ENCODE measurements at regions not wholly inside any gene's neighbourhood (a gene's known extent, or its start where the extent isn't known, plus 50 kb on each side); places are given as distances from the start of the nearest gene placed in this dataset.
"Not testable (repeated sequence)": the region's sequence is repeated elsewhere in the genome, so short reads cannot be mapped to it uniquely, and the experiment has no call there.

DNA sequence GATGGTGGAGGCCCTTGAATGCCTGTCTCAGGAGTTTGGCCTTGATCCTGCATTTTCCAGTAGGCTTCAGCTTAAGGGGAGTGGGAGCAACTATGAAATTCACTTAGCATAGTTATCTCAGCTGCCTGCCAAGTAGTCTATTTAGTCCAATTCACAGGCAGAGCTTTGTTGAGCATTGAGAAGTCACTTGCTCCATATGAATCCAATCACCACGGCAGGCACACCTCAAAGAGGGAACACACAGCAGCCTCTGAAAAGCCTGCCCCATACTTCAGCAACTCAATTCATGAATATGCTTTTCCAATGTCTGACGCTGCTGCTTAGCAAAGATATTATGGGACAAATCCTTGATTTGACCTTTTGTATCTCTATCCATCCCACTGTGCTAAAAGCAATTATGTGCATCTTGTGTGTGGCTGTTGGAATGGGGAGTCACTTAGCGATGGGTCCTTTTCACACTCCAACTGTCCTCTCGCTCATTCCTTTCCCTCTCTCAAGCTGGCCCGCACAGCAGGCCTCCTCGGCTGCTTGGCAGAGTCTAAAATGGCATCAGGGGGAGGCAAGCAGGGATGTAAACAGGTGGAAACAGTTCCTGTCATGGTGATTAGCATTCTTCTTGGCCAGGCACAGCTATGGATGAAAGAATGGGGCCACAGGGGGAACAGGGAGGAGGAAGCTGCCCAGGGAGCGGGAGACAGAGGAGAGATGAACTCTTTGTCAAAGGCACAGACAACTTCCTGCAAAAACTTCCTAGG is 56.0 kb upstream of the LRPPRC start:
- in situ Hi-C loops (cut with HindIII; ENCODE audit: low pct_unique_long_range_greater_than_20kb, low sequenced_read_pairs), result no loop called here
- no peak for DNase-seq (ENCODE audit: low read depth)

DNA sequence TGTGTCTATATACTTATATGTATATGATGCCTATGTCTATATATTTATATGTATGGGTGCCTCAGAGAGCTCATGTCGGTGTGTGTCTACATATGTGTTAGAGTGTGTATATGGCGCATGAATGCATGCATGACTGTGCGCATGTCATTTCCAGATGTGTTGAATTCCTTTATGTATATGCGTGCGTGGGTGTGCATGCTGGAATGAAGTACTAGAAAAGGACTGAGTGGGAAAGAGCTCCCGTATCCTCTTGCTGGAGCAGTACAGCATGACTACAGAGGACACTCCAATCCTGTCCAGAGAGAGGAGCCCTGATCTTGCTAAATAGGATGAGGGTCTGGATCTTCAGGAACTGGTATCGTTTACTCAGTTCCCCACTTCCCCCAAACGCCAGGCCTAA is 56.8 kb upstream of the LRPPRC start:
- in situ Hi-C loops (cut with HindIII; ENCODE audit: low pct_unique_long_range_greater_than_20kb, low sequenced_read_pairs), result no loop called here
- no peak for DNase-seq (ENCODE audit: low read depth)

DNA sequence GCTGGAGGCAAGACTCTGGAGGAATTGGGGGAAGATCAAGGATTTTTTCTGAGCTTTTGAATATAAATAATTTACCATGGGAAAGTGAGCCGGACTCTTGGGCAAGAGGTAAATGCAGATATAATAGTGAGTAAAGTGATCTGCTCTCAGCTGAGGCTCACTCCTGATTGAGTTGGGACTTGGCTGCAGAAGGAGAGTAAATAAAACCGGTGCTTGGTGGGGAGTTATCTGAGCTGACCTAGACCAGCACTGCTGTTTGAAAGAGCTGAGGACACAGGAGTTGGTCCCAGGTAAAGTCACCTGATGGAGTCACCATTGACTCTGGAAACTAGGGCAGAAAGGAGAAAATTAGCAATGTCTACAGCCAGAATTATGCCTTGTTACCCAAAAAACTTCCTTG is 57.3 kb upstream of the LRPPRC start:
- in situ Hi-C loops (cut with HindIII; ENCODE audit: low pct_unique_long_range_greater_than_20kb, low sequenced_read_pairs), result no loop called here
- DNase-seq (ENCODE audit: low read depth), result no peak

DNA sequence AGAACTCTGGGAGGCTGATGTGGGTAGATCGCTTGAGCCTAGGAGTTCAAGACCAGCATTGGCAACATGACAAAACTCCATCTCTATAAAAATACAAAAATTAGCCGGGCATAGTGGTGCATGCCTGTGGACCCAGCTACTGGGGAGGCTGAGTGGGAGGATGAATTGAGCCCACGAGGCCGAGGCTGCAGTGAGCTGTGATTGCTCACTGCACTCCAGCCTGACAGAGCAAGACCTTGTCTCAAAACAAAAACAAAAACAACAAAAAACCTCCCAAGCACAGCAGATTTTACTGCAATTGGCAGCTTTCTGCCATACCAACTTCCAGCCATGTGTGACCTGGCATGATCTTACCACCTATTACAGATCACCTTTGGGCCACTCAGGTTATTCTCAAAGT is 57.7 kb upstream of the LRPPRC start:
- in situ Hi-C loops (cut with HindIII; ENCODE audit: low pct_unique_long_range_greater_than_20kb, low sequenced_read_pairs), result no loop called here

GRCh38 chr2:44055229-44055628 is 59.4 kb upstream of the LRPPRC start:
- in situ Hi-C loops (cut with HindIII; ENCODE audit: low pct_unique_long_range_greater_than_20kb, low sequenced_read_pairs), result no loop called here
- no peak for DNase-seq (ENCODE audit: low read depth)

More for the DNA sequence above, 57.7 kb upstream of the LRPPRC start:
- DNase-seq (ENCODE audit: low read depth), result no peak

DNA sequence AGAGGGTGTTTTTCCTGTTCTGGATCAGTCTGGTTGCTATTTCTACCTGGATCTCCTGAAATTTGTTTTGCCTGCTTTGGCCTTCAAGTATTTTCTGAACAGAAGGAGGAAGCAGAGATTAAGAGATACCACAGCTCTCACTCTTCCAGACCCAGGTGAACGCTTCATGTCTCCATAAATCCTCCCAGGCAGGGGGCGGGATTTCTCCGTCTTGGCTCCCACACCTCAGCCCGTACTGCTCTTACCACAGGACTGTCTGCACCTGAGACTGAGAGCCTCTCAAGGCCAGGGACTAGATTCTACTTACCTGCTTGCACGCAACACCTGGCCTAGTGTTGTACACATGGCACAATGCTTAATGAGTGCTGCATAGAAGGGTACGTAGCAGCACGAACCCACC is 59.9 kb upstream of the LRPPRC start:
- in situ Hi-C loops (cut with HindIII; ENCODE audit: low pct_unique_long_range_greater_than_20kb, low sequenced_read_pairs), result no loop called here
- no peak for DNase-seq (ENCODE audit: low read depth)

GRCh38 chr2:44056947-44057346 is 61.2 kb upstream of the LRPPRC start:
- DNase-seq (ENCODE audit: low read depth), result no peak
- in situ Hi-C loops (cut with HindIII; ENCODE audit: low pct_unique_long_range_greater_than_20kb, low sequenced_read_pairs), result no loop called here

- in situ Hi-C loops (cut with HindIII; ENCODE audit: low pct_unique_long_range_greater_than_20kb, low sequenced_read_pairs), result not testable (repeated sequence)
Measured at GRCh38 chr2:44060286-44060685, 64.5 kb upstream of the LRPPRC start.

DNA sequence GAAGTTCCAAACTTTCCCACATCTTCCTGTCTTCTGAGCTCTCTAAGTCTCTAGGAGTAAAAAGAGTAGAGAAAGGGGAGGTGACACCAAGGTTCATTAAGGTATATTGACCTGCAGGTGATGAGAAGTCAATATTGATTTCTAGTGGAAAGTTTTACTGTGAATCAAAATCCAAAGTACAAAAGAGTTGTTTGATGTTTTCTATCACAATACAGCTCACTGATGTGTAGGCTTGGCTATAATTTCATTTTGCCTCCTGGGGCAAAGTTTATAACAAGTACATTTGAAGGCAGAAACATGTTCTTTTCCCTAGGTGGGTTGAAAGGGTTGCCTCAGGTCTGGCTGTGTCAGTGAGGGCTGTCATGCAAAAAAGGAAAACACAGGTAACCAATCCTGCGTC is 65.2 kb upstream of the LRPPRC start:
- in situ Hi-C loops (cut with HindIII; ENCODE audit: low pct_unique_long_range_greater_than_20kb, low sequenced_read_pairs), result no loop called here
- no peak for DNase-seq (ENCODE audit: low read depth)

More at GRCh38 chr2:44060286-44060685, 64.5 kb upstream of the LRPPRC start:
- not testable (repeated sequence) for DNase-seq (ENCODE audit: low read depth)

DNA sequence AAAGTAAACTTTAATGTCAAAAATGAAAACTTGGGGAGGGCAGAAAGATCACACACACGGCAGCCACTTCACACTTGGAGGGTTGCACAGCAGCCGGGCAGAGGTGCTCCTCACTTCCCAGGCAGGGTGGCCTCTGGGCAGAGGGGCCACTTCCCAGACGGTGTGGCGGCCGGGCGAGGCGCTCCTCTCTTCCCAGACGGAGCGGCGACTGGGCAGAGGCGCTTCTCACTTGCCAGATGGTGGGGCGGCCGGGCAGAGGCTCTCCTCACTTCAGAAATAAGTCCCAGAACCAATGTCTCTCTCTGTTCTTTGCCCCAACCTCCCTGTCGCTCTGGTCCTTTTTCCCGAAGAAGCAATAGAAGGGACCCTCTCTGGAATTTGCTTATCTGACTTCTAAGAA is 65.7 kb upstream of the LRPPRC start:
- no peak for DNase-seq (ENCODE audit: low read depth)
- in situ Hi-C loops (cut with HindIII; ENCODE audit: low pct_unique_long_range_greater_than_20kb, low sequenced_read_pairs), result no loop called here

GRCh38 chr2:44061876-44062275 is 66.1 kb upstream of the LRPPRC start:
- no peak for DNase-seq (ENCODE audit: low read depth)
- in situ Hi-C loops (cut with HindIII; ENCODE audit: low pct_unique_long_range_greater_than_20kb, low sequenced_read_pairs), result no loop called here

GRCh38 chr2:44063033-44063432 is 67.2 kb upstream of the LRPPRC start:
- in situ Hi-C loops (cut with HindIII; ENCODE audit: low pct_unique_long_range_greater_than_20kb, low sequenced_read_pairs), result no loop called here
- DNase-seq (ENCODE audit: low read depth), result no peak

GRCh38 chr2:44064281-44064680 is 68.5 kb upstream of the LRPPRC start:
- in situ Hi-C loops (cut with HindIII; ENCODE audit: low pct_unique_long_range_greater_than_20kb, low sequenced_read_pairs); DNase-seq (ENCODE audit: low read depth): not testable (repeated sequence)

GRCh38 chr2:44067012-44067790 is 71.4 kb upstream of the LRPPRC start:
- in situ Hi-C loops (cut with HindIII; ENCODE audit: low pct_unique_long_range_greater_than_20kb, low sequenced_read_pairs); DNase-seq (ENCODE audit: low read depth): not testable (repeated sequence)

- in situ Hi-C loops (cut with HindIII; ENCODE audit: low pct_unique_long_range_greater_than_20kb, low sequenced_read_pairs), result not testable (repeated sequence)
Measured at GRCh38 chr2:44067791-44068181, 72.0 kb upstream of the LRPPRC start.

DNA sequence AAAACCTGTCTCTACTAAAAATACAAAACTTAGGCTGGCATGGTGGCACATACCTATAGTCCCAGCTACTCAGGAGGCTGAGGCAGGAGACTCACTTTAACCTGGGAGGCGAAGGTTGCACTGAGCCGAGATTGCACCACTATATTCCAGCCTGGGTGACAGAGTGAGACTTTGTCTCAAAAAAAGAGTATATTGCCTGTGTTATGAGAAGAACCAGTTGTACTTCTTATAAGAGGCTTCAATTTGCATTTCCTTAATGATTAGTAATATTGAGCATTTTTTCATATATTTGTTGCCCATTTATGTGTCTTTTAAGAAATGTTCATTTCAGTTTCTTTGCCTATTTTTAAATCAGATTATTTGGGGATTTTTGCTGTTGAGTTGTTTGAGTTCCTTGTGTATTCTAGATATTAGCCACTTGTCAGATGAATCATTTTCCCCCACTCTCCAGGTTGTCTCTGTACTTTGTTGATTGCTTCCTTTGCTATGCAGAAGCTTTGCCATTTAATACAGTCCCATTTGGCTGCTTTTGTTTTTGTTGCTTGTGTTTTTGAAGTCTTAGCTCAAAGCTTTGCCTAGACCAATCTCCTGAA is 75.8 kb upstream of the LRPPRC start:
- in situ Hi-C loops (cut with HindIII; ENCODE audit: low pct_unique_long_range_greater_than_20kb, low sequenced_read_pairs), result no loop called here
- DNase-seq (ENCODE audit: low read depth), result no peak

More at GRCh38 chr2:44067791-44068181, 72.0 kb upstream of the LRPPRC start:
- DNase-seq (ENCODE audit: low read depth), result not testable (repeated sequence)

DNA sequence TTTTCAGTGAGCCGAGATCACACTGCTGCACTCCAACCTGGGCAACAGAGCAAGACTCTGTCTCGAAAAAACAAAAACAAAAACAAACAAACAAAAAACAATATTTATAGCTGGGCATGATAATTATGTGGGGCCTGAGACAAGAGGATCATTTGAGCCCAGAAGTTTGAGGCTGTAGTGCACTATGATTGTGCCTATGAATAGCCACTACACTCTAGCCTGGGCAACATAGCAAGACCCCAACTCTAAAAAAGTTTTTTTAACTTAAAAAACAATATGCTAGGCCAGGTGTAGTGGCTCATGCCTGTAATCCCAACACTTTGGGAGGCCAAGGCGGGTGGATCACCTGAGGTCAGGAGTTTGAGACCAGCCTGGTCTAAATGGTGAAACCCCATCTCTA is 77.9 kb upstream of the LRPPRC start:
- DNase-seq (ENCODE audit: low read depth); in situ Hi-C loops (cut with HindIII; ENCODE audit: low pct_unique_long_range_greater_than_20kb, low sequenced_read_pairs): not testable (repeated sequence)

DNA sequence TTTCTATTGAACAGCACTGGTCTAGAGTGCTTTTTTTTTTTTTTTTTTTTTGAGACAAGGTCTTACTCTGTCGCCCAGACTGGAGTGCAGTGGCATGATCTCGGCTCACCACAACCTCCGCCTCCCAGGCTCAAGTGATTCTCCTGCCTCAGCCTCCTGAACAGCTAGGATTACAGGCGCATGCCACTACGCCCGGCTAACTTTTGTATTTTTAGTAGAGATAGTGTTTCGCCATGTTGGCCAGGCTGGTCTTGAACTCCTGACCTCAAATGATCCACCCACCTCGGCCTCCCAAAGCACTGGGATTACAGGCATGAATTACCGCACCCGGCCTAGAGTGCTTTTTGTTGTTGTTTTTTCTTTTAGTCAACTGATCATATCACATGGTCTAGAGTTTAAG is 79.0 kb upstream of the LRPPRC start:
- DNase-seq (ENCODE audit: low read depth); in situ Hi-C loops (cut with HindIII; ENCODE audit: low pct_unique_long_range_greater_than_20kb, low sequenced_read_pairs): not testable (repeated sequence)

DNA sequence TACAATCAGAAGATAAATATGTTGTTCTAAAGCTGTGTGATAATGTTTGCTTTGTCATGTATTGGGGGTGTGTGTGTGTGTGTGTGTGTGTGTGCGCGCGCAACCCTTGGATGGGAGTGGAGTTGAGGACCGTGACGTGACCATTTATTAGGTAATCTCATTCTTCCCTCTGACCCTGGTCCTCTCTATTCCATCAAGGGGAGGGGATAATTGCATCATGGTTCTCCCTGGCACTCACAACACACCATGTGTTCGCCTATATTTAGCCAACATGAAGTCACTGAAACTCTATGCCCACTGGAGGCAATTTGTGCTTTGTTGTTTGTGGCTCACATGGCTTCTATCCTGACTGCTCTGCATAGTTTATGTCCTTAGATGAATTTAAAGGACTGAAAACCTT is 79.8 kb upstream of the LRPPRC start:
- in situ Hi-C loops (cut with HindIII; ENCODE audit: low pct_unique_long_range_greater_than_20kb, low sequenced_read_pairs), result no loop called here
- DNase-seq (ENCODE audit: low read depth), result peak; percentile 10
